C4-2B (cell line): ENCODE measurements at regions not wholly inside any gene's neighbourhood (a gene's known extent, or its start where the extent isn't known, plus 50 kb on each side); places are given as distances from the start of the nearest gene placed in this dataset.

Experiments
- ZFX ChIP-seq: fragments of 450-650 bp; IDR thresholded peaks from 2 replicates; pipeline ENCODE4 v1.6.1; 2017
- TF ChIP-seq, protein P1 (sequence below): fragments of 450-650 bp; conservative IDR thresholded peaks from 2 replicates; pipeline ENCODE4 v1.5.1; 2017; ENCODE audit warnings: mild to moderate bottlenecking

DNA sequence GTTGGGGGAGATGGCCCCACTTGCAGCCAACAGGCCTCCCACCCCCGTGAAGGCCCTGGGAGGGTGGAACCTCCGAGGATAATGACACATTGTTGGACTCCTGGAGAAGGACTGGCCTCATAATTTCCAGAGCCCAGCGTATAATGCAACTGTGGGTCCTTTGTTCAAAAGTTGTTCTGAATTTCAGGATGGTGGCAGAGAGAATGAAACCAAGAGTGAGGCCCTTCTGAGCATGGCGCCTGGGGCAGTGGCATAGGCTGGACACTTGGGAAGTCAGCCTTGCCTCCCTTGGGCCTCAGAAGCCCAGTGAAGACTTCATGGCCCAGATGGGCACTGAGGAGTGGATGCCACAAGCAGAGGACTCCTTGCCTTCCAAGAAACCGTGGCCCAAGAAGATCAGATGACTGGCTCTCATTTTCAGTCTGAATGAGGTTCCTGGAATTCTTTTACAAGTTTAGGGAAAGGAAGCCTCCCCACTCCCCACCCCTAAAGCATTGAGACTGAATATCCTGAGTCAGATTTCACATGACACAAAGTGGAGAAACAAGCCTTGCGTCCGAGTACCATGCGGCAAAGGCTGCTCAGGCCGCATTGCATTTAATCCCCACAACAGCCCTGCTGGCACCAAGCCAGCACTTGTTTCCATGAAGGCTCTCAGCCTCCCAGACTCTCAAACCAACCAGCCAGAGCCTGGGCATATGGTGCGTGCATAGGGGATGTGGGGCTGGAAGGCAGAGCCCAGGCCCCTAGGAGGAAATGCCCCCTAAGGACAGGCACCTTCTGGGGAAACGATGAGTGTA lies 96.7 kb upstream of the SMIM23 start:
- TF ChIP-seq, protein P1, sequence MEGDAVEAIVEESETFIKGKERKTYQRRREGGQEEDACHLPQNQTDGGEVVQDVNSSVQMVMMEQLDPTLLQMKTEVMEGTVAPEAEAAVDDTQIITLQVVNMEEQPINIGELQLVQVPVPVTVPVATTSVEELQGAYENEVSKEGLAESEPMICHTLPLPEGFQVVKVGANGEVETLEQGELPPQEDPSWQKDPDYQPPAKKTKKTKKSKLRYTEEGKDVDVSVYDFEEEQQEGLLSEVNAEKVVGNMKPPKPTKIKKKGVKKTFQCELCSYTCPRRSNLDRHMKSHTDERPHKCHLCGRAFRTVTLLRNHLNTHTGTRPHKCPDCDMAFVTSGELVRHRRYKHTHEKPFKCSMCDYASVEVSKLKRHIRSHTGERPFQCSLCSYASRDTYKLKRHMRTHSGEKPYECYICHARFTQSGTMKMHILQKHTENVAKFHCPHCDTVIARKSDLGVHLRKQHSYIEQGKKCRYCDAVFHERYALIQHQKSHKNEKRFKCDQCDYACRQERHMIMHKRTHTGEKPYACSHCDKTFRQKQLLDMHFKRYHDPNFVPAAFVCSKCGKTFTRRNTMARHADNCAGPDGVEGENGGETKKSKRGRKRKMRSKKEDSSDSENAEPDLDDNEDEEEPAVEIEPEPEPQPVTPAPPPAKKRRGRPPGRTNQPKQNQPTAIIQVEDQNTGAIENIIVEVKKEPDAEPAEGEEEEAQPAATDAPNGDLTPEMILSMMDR: no peak
- no peak for TF ChIP-seq ZFX
